ENCODE measurements at regions not wholly inside any gene's neighbourhood (a gene's known extent, or its start where the extent isn't known, plus 50 kb on each side); places are given as distances from the start of the nearest gene placed in this dataset.

- no peak for DNase-seq (ENCODE audit: low read depth)
Measured at GRCh38 chr16:62088731-62089410, 52.6 kb upstream of the CDH8 start.

Data from HS-5 (cell line).